Fibroblast of upper back skin (primary cell): ENCODE measurements at regions not wholly inside any gene's neighbourhood (a gene's known extent, or its start where the extent isn't known, plus 50 kb on each side); places are given as distances from the start of the nearest gene placed in this dataset.
"Not testable (repeated sequence)": the region's sequence is repeated elsewhere in the genome, so short reads cannot be mapped to it uniquely, and the experiment has no call there.

ENCODE experiments used
- DNase-seq: peaks from one replicate; pipeline ENCODE4 v3.0.0-alpha.2; 2013

DNA sequence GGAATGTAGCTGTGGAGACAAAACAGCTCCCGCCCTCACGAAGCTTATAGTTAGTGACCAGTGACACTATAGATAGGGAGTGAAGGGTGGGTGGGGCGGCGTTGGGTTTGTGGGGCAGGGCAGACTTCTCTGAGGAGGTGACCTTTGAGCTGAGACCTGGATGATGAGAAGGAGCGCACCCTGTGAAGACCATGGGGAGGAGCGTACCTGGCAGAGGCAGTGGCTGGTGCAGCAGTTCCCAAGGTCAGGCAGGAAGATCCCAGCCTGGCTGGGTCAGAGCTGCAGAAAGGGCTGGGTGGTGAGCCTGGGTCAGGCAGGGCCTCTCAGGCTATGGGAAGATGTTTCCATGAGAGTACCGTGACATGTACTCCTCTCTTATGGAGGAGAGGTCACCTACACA lies 135.0 kb upstream of the RCN1 start:
- DNase-seq = no peak

DNA sequence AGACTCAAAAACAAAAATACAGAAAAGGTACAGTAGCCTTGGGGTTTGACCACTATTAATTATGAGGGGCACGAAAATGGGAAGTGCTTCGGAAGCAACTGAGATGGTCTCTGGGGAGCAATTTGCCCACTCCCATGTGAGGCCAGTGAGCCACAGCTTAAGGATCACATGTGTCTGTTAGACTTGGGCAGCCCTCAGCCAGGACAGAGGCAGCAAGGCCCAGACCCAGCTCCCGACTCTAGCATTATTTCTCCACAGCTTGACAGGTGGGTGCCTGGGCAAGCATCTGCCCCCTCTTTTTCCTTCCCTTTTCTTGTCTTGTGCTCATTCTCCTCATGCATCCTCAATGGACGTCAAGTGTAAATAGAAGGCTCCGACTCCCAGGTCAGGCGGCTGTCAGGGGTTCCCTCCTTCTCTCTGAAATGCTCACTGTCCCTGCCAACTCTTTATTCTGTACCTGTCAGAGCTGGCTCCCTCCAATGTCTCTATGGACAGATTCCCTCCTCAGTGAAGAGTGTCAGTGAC lies 137.0 kb upstream of the RCN1 start:
- no peak for DNase-seq

DNA sequence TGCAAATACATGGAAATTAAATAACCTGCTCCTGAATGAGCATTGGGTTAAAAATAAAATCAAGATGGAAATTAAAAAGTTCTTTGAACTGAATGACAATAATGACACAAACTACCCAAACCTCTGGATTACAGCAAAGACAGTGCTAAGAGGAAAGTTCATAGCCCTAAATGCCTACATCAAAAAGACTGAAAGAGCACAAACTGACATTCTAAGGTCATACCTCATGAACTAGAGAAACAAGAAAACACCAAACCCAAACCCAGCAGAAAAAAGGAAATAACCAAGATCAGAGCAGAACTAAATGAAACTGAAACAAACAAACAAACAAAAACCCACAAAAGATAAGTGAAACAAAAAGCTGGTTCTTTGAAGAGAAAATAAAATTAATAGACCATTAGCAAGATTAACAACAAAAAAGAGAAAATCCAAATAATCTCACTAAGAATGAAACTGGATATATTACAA lies 138.6 kb upstream of the PAX6 start:
- DNase-seq = not testable (repeated sequence)

DNA sequence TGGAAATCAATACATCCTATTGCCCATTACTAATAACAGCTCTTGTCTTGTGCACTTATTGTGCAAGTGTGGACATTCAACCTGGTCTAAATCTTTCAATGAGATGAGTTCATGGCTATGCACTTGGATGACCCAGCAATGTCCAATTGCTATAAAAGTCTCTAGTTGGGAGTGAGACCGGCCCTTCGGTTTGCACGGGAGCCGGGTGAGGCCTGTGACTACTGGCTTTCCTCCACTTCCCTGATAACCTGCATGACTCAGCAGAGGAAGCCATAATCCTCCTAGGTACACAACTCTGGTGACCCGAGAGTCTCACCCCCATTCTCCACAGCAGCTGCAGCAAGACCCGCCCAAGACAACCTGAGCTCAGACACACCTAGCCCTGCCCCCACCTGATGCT lies 135.9 kb upstream of the PAX6 start:
- no peak for DNase-seq

DNA sequence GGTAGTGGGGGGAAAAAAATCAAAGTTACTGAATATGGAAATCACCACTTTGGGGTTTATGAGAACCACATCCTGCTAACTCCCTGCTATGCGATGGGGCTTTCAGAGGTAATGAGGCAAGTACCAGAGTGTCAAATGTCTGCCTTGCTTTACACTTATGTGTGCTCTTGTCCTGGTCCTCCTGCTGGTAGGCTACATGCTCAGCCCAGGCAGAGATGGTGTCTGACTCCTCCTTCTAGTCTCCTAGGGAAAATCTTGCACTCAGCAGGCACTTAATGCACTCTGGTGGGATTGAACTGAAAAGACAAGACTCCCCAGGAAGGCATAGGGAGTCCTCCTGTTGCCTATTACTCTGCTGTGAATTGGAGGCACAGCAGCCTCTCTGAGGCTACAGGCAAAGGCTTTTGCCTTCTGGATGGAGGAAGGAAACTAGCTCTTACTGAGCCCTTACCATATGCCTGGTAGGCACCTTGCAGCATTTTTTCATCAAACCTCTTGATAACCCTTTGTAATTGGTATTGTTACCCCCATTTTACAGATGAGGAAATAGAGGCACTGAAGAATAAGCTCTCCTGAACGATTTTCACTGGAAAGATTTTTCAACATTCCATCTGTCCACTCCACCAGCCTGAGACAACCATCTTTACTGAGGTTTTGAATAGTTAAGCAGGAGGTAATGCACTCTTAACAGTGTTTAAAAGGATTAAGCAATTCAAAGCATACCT lies 132.1 kb upstream of the PAX6 start:
- no peak for DNase-seq

DNA sequence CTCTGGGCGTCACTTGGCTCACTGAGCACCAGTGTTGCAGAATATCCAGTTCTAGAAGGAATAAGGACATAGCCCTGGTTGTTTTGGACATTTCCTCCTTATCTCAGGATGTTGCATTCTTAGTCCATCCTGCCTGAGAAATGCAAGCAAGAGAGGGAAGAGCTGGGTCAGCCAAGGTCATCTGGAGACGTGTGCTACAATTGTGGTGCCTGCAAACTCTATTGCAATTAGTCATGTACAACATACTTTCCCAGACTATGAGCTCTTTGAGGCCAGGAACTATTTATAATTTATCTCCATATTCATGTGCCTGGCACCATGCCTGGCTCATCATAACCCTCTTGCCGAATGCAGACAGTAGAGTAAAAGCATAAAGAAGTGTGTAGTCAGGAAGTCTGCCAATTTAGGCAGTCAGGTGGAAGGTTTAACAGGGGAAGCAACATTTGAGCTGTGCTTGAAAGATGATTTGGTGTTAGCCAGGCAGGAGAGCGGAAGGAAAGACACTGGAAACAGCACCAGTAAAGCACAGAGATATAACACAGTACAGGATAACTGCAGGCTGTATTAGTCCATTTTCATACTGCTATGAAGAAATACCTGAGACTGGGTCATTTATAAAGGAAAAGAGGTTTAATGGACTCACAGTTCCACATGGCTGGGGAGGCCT lies 129.4 kb upstream of the PAX6 start:
- peak; percentile 48 for DNase-seq

DNA sequence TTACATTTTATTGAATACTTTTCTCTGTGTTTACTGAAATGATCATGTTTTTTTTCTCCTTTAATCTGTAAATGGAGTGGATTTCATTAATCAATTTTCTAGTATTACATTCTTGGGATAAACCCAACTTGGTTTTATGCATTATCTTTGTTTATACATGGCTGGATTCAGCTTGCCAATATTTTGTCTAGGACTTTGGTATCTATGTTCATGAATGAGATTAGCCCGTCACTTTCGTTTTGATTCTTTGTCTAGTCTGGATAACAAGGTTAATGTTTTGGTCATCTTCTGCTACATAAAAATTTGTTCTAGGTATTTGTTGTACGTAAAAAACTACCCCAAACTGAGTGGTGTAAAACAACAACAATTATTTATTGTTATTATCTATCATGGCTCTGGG lies 127.9 kb upstream of the PAX6 start:
- DNase-seq = no peak

DNA sequence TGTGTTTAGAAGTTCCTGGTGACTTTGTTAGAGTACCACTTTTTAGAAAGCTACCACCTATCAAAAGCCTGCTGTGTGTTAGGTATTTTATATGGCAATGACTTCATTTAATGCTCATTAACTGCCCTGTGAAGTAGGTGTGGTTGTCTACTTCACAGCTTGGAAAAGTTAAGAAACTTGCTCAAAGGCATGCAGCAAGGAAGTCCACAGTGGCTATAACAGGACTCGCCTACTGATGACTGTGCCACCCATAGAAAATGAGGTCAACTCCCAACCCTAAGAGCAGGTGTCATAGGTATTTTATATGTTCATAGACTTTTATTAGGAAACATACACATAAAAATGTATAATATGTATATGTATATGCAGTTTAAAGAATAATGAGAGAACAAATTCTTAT lies 125.2 kb upstream of the PAX6 start:
- DNase-seq = no peak

DNA sequence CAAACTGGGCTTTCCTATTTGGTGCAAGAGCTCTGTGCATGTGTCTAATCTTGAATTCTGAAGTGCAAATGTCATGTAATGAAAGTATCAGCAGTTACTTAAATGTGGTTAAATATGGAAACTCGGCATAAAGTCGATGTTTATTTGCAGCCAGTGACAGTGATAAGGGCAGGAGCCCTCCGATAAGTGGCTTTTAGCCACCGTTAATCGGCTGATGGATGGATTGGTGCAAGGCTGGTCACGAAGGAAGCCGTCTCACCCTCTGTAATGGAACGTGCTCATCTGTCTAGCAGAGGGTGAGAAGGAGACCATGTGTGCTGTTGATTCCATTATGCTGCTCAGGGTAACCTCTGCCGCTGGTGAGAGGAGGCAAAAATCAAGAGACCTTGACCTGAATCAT lies 121.8 kb upstream of the PAX6 start:
- no peak for DNase-seq

DNA sequence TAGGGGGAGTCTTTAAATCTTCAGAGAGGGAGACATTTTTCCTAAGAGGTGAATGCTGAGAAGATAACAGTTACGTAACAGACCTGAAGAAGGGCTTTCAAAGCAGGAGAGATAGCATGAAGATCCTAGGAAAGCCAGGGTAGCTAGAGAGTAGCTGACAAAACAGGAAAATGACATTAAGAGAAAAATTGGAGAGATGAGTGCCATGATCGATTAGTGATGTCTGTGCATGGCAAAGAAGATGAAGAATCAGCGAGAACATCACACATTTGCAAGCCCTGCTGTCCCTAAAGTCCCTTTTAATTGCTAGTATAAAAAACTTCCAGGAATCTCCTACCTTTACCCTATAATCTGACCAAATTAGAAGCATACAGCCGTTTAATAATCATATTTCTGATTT lies 116.9 kb upstream of the PAX6 start:
- DNase-seq = no peak

DNA sequence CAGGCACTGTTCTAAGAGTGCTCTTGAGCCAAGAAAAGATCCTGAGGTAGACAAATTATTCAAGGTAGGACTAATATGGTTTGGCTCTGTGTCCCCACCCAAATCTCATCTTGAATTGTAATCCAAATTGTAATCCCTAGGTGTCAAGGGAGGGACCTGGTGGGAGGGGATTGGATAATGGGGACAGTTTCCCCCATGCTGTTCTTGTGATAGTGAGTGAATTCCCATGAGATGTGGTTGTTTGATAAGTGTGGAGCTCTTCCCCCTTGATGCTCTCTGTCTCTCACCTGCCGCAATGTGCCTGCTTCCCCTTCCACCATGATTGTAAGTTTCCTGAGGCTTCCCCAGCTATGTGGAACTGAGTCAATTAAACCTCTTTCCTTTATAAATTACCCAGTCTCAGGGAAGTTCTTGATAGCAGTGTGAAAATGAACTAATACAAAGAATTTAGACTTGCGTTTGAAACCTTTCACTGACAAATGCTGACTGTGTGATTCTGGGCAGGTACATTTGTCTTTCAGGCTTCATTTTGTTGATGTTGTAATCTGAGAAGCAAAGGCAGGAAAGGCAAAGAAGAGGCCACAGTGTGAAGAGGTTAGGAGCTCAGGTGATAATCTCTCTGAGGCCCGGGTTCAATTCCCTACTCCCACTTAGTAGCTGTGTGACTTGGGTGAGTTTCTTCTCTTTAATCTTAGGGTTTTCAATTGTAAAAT lies 115.8 kb upstream of the PAX6 start:
- DNase-seq = no peak

DNA sequence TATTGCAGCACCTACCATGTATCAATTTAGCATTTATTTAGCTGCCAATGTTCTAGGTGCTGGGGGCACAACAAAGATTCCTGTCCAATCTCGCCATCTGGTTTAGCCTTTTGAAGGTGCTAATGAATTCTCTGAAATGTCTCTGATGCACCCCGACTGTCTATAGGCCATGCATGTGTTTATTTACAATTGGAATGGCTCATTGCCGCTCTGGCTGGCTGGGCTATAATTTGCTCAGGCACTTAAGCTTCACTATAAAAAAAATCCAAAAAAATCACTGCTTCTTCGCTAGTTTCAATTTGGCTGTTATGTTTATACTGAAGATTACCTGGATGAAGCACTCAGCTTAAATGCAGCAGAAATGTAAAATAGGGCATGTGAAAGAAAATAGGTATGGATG lies 115.0 kb upstream of the PAX6 start:
- no peak for DNase-seq

DNA sequence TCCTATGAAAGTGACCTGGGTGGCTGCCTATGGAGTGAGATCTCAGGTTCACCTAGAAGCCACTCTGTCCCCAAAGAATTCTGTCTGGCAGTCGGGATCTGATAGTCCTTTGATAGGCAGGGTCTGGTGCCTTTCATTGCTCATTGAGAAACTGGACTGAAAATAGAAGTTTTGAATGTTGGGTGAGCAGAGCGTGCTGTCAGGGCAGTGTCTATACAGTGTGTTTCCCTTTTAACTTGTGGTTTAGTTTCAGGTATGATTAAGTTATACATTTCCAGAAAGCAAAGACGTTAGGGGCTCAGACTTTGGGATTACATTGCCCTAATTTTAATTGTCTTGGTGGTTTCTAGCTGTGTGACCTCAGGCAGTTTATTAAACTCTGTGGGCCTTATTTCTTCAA lies 111.3 kb upstream of the PAX6 start:
- DNase-seq = no peak

DNA sequence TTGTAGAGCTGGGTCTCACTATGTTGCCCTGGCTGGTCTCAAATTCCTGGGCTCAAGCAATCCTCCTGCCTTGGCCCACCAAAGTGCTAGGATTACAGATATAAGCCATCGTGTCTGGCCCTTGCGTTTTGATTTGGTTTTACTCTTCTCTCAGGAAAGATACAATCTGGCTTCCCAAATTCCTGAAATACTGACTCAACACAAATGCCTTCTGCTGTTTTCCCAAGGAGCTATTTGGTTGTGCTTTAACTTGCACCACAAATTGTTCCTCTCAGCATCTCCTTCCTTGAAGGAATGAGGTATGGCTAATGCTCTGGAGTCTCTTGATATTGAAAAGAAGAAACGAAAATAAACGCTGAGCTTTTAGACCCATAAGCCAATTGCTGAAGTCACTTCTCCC lies 110.0 kb upstream of the PAX6 start:
- peak; percentile 68 for DNase-seq

DNA sequence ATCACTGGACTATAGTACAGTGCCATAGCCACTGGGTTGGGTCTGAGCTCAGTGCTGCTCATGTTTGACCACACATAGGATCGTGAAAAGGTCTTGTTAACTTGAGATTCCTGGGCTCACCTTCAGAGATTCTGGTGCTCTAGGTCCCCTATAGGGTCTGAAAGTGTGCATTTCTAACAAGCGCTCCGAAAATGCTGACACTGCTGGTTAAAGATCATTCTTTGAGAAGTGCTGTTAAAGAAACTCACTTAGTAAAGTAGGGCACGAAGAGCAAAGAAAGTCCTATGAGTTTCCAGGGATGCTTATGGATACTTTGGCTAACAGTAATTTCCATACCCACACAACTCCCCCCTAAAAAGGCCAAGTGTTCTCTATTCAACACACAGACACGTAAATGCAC lies 108.1 kb upstream of the PAX6 start:
- no peak for DNase-seq

DNA sequence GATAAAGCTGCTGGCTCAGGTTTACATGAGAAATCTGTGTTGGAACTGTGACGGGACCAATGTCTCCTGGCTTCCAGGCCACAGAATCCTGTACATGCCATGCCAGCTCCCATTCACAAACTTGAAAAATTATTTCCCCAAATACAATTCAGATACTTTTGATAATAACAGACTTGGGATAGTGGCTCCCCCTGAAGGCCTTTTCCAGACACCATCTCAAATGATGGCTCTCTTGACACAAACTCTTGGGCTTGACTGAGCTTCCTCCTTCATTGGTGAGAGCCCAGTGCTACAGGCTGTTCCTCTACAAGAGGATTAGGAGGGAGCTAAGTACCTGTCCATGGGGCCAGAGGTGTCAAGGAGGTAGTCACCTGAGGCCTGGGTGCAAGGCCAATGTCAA lies 104.7 kb upstream of the PAX6 start:
- no peak for DNase-seq

DNA sequence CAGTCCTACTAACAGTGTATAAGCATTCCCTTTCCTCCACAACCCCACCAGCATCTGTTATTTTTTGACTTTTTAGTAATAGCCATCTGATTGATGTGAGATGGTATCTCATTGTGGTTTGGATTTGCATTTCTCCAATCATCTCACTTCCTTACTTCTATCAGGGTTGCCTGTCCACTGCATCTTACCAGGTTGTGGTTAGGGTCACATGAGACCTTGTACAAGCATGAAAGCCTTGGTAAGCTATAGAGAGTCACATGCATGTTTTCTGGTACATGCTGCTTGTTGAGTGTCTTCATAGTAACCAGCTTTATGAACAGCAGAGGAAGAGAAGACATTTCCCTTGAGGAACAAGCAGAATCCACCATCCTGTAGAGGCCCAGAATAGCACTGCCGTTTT lies 102.9 kb upstream of the PAX6 start:
- no peak for DNase-seq

DNA sequence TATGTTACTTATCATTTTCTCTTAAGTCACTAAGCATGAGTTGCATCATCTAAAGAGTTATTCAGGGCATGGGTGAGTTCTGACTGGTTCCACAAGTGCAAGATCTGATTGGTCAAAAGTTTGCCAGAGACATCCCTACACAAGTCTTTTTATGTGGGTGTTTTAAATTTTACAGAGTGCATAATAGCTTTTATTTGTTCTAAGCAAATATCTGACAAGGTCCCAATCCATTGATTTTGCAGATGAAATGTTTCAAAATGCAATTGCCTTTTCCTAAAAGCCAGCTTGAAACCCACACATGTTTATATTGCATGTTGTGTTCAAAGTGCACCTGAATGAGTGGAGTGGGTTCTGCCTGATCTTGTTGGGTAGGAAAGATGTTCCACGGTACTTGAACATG lies 101.7 kb upstream of the PAX6 start:
- no peak for DNase-seq

DNA sequence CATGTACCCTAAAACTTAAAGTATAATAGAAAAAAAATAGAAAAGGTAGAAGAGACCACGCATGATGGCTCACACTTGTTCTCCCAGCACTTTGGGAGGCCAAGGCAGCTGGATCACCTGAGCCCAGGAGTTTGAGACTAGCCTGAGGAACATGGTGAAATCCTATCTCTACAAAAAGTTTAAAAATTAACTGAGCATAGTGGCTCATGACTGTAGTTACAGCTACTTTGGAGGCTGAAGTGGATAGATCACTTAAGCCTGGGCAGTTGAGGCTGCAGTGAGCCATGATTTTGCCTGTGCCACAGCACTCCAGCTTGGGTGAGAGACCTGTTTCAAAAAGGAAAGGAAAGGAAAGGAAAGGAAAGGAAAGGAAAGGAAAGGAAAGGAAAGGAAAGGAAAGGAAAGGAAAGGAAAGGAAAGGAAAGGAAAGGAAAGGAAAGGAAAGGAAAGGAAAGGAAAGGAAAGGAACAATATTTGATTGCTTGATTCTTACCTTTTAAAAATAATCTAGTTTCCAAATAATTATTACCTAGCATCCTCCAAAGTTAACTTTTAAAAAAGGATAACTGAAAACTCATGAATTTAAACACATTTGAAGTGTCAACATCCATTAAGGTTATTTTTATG lies 99.9 kb upstream of the PAX6 start:
- no peak for DNase-seq

DNA sequence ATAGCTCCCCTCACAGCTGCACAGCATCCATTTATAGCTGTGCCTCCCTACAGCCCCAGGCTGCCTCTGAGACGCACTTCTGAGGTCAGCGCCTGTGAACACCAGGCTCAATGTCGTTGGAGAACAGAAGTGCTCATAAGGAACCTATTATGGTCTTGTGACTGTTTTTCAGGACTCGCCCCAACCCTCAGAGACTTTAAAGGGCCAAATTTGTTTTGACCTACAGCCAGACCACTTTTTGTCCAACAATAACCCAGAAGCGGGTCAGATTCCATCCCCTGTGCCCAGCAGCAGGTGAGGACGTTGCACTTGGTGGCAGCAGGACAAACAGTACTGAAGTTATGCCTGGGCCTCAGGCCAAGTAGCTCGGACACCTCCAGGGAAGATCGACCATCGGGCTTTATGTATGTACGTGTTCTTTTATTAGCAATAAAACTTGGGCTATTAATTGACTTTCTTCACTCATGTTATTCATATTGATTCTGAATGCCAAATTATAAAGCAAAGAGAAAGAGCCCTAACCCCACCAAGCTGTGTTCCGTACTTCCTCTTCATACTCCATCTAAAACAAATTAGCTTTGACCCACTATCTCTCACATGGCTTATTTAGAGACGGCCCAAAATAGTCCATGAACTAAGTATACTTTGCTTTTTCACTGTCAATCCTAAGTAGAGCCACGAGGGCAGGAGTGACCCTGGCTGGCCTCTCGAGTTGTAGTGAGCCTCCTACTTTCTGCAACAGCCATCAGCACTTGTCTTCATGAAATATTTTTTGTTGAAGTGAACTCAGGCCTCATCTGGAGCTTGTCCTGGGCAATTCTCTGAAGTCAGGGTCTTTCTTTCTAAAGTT lies 92.3 kb upstream of the PAX6 start:
- no peak for DNase-seq

DNA sequence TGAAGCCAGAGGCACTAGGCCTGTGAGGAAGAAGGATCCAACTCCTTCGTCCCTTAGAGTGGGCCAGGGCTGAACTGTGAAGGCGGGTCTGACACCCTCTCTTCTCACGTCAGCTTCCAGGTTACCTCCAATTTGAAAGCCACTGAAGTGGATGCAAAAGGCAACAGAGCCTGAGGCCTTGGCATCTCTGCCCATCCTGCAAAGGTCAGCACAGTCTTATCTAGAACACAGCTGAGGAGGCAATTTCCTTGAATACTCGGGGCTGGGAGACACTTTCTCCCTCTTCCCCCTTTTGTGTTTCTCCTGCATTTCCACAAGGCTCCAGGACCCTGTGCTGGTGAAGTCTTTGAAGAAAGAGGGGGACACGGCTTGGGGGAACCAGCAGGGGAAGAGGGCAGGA lies 91.6 kb upstream of the PAX6 start:
- no peak for DNase-seq

DNA sequence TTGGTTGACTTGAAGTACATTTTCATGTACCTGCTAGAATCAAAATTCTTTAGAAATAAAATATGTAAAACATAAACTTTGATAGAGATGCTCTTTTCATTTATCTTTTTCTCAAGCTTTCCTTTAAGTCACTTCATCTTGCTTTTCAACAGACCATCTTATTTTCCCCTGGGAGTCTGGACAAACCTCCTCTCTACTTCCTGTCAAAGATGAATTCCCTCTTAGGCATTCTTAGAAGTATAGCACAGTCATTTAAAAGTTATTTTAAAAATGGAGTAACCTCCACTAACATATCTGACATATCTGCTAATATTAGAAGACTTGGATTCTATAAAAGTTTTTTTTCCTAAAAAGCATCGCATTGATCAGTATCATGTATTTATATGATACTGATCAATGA lies 84.8 kb upstream of the PAX6 start:
- peak; percentile 67 for DNase-seq

DNA sequence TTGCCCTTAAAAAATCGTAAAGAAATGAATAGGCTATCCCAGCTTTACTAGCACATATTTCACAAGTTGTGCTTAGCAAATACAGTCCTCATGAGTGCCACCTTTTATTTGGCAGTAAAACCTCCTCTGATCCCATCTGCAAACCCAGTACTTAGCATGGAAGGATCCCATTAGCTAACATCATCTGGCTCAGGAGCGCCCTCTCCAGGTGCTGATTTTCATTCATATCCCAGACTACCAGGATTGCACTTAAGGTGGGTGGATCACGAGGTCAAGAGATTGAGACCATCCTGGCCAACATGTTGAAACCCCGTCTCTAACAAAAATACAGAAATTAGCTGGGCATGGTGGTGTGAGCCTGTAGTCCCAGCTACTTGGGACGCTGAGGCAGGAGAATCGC lies 76.1 kb upstream of the PAX6 start:
- no peak for DNase-seq
